ENCODE measurements at regions not wholly inside any gene's neighbourhood (a gene's known extent, or its start where the extent isn't known, plus 50 kb on each side); places are given as distances from the start of the nearest gene placed in this dataset.

DNA sequence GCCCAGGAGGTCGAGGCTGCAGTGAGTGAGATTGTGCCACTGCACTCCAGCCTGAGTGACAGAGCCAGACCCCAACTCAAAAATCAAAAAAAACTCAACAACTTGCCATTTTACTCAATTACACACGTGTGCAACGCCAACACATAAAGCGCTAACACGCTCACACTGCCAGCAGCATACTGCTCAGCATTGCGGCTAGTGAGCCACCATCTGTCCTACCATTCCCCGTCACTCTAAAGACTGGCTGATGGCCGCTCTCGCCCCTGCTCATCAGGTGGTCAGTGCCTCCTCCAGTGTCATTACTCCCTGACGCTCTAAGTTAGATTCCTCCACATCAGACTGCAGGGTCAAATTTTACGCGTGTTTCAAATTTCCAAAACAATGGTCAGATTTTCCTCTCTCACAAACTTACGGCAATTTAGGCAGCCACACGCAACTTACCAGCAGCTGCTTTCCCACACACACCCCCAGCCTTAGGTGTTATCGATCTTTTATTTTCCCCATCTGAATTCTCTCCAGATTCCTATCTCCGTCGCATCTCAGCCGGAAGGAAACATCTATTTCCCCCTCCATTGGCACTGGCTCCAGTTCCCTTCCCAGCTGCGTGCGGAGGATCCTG lies 240.8 kb downstream of the C16orf95 start:
- 86 to 92% (median 88%) methylated on average over 20 of the region's 20 CpGs for WGBS, 3 donors
- TF ChIP-seq EP300 (IDR thresholded peaks at IDR 0.05) (no peak), POLR2A (IDR thresholded peaks at IDR 0.05) (no peak)
- TF ChIP-seq, protein P1, sequence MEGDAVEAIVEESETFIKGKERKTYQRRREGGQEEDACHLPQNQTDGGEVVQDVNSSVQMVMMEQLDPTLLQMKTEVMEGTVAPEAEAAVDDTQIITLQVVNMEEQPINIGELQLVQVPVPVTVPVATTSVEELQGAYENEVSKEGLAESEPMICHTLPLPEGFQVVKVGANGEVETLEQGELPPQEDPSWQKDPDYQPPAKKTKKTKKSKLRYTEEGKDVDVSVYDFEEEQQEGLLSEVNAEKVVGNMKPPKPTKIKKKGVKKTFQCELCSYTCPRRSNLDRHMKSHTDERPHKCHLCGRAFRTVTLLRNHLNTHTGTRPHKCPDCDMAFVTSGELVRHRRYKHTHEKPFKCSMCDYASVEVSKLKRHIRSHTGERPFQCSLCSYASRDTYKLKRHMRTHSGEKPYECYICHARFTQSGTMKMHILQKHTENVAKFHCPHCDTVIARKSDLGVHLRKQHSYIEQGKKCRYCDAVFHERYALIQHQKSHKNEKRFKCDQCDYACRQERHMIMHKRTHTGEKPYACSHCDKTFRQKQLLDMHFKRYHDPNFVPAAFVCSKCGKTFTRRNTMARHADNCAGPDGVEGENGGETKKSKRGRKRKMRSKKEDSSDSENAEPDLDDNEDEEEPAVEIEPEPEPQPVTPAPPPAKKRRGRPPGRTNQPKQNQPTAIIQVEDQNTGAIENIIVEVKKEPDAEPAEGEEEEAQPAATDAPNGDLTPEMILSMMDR (IDR thresholded peaks at IDR 0.05) = no peak
- H3K27ac ChIP-seq = no peak overlapping the region
- no peak overlapping the region for H3K4me3 ChIP-seq
- H3K4me1 ChIP-seq (ENCODE audit: insufficient read depth) = no peaks in the 10 kb centered on the region
- intact Hi-C loops (cut with DNase I) = no loop called here
- no peaks in the 10 kb centered on the region for H3K36me3 ChIP-seq
- no peak for DNase-seq
- no peaks in the 10 kb centered on the region for H3K9me3 ChIP-seq
- no peaks in the 10 kb centered on the region for H3K27me3 ChIP-seq

DNA sequence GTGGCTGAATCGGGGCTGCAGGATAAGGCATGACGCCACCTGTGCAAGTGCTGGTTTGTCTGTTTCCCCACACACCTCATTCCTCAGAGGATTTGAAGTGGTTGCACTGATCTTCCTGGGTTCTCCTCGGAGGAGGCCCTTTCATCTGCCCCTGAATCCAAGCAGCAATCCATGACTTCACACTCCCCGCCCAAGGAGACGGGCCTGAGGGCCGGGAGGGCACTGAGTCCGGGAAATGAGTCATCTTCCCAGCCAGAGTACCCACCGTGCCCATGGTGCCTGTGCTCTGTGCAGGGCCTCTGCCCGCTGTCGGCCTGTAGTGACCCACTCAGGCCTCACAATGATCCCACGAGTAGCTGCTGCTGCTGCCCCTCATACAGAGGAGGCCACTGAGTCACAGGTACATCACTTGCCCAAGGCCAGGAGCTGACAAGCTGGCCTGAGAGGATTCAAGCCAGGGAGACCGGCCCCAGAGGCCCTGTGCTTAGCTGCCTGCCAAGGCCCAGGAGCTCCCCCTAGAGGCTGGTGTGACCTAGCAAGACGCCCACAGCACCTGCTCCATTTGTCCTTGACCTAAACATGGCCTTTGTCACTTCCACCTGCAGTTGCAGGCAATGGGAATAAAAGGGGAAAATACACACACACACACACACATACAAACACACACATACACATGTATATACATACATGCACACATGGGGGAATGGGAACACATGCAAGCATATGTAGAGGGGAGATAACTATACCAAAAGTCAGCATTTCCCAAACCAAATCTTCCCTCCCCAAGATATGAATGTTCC lies 240.0 kb downstream of the C16orf95 start:
- Histone ChIP-seq H3K27ac (no peak overlapping the region), H3K36me3 (no peaks in the 10 kb centered on the region), H3K9me3 (no peaks in the 10 kb centered on the region), H3K4me3 (no peak overlapping the region), H3K27me3 (no peaks in the 10 kb centered on the region), H3K4me1 (ENCODE audit: insufficient read depth) (no peaks in the 10 kb centered on the region)
- intact Hi-C loops (cut with DNase I) = no loop called here
- 75 to 83% (median 76%) methylated on average over 12 to 13 of the region's 13 CpGs for WGBS, 3 donors
- DNase-seq = no peak
- no peak for TF ChIP-seq POLR2A (IDR thresholded peaks at IDR 0.05)

- Histone ChIP-seq H3K4me3 (no peak overlapping the region), H3K36me3 (no peaks in the 10 kb centered on the region), H3K27me3 (no peaks in the 10 kb centered on the region), H3K9me3 (no peaks in the 10 kb centered on the region), H3K4me1 (ENCODE audit: insufficient read depth) (no peaks in the 10 kb centered on the region), H3K27ac (no peak overlapping the region)
- DNase-seq = no peak
- intact Hi-C loops (cut with DNase I) = no loop called here
- WGBS, 3 donors = 85 to 92% (median 90%) methylated on average over 5 of the region's 5 CpGs
- TF ChIP-seq POLR2A (IDR thresholded peaks at IDR 0.05) (no peak), EP300 (IDR thresholded peaks at IDR 0.05) (no peak)
- TF ChIP-seq, protein P1 (IDR thresholded peaks at IDR 0.05) = no peak
These were observed 239.5 kb downstream of the C16orf95 start for GRCh38 chr16:87077750-87078127.

- no peaks in the 10 kb centered on the region for H3K36me3 ChIP-seq
- TF ChIP-seq, protein P1 (IDR thresholded peaks at IDR 0.05) = no peak
- no peak for TF ChIP-seq EP300 (IDR thresholded peaks at IDR 0.05)
- no peak for TF ChIP-seq POLR2A (IDR thresholded peaks at IDR 0.05)
- no peaks in the 10 kb centered on the region for H3K4me1 ChIP-seq (ENCODE audit: insufficient read depth)
- H3K4me3 ChIP-seq = no peak overlapping the region
- intact Hi-C loops (cut with DNase I) = no loop called here
- DNase-seq = no peak
- 77 to 83% (median 78%) methylated on average over 4 of the region's 4 CpGs for WGBS, 3 donors
- no peaks in the 10 kb centered on the region for H3K9me3 ChIP-seq
- no peaks in the 10 kb centered on the region for H3K27me3 ChIP-seq
- H3K27ac ChIP-seq = no peak overlapping the region
These were observed 236.5 kb downstream of the C16orf95 start for GRCh38 chr16:87080571-87081167.

- 59 to 83% (median 65%) methylated on average over 5 of the region's 5 CpGs for WGBS, 3 donors
- H3K9me3 ChIP-seq = no peaks in the 10 kb centered on the region
- no peaks in the 10 kb centered on the region for H3K36me3 ChIP-seq
- no peak overlapping the region for H3K27ac ChIP-seq
- DNase-seq = no peak
- H3K27me3 ChIP-seq = no peaks in the 10 kb centered on the region
- intact Hi-C loops (cut with DNase I) = no loop called here
- no peak overlapping the region for H3K4me3 ChIP-seq
- TF ChIP-seq EP300 (IDR thresholded peaks at IDR 0.05) (no peak), POLR2A (IDR thresholded peaks at IDR 0.05) (no peak)
- TF ChIP-seq, protein P1 (IDR thresholded peaks at IDR 0.05) = no peak
- H3K4me1 ChIP-seq (ENCODE audit: insufficient read depth) = no peaks in the 10 kb centered on the region
These were observed 231.8 kb downstream of the C16orf95 start for GRCh38 chr16:87085441-87085840.

Measured in ovary (tissue), 7 donors.